Activated CD8-positive, alpha-beta T cell treated with anti-CD3 and anti-CD28 coated beads for 36 hours (primary cell): ENCODE measurements at regions not wholly inside any gene's neighbourhood (a gene's known extent, or its start where the extent isn't known, plus 50 kb on each side); places are given as distances from the start of the nearest gene placed in this dataset.
A peak's percentile ranks its signal among the peaks of the same experiment; 100 is the strongest.

ENCODE experiments used
- ATAC-seq: fragments of 200-7000 bp; cut with Tn5 transposase; one replicate; pipeline ENCODE4 v1.10.0; 2021; ENCODE audit warnings: mild to moderate bottlenecking, moderate library complexity
- CTCF ChIA-PET: fragments of 350-600 bp; sonication (Branson Sonifier 250); formaldehyde crosslinking; loops from one replicate; lab custom pipeline; 2021; ENCODE audit warnings: antibody characterized with exemption; lab: Charles Lee
- POLR2A ChIA-PET: fragments of 350-600 bp; sonication (Branson Sonifier 250); formaldehyde crosslinking; loops from one replicate; lab custom pipeline; 2021; ENCODE audit warnings: antibody characterized with exemption; lab: Charles Lee
- DNase-seq: peaks from one replicate; pipeline ENCODE4 v3.0.0-alpha.2; 2020
- H3K27ac Mint-ChIP-seq: one replicate; pipeline ENCODE4 v1.8.0; 2021; ENCODE audit warnings: mild to moderate bottlenecking, mixed read lengths
- H3K27me3 Mint-ChIP-seq: one replicate; pipeline ENCODE4 v1.8.0; 2021; ENCODE audit warnings: mixed read lengths
- H3K36me3 Mint-ChIP-seq: one replicate; pipeline ENCODE4 v1.8.0; 2021; ENCODE audit warnings: low read depth, mixed read lengths
- H3K4me1 Mint-ChIP-seq: one replicate; pipeline ENCODE4 v1.8.0; 2021; ENCODE audit warnings: low read depth, mixed read lengths
- H3K4me3 Mint-ChIP-seq: one replicate; pipeline ENCODE4 v1.8.0; 2021; ENCODE audit warnings: mild to moderate bottlenecking, moderate library complexity, mixed read lengths
- H3K9me3 Mint-ChIP-seq: one replicate; pipeline ENCODE4 v1.8.0; 2021; ENCODE audit warnings: mixed read lengths
- CTCF ChIP-seq: fragments of 200-600 bp; IDR thresholded peaks from one replicate; pipeline ENCODE4 v1.8.0; 2022; ENCODE audit warnings: antibody characterized with exemption, mild to moderate bottlenecking
- intact Hi-C: fragments of 100-400 bp; cut with micrococcal nuclease; formaldehyde crosslinking; loops from one replicate; pipeline ENCODE4 v1.10.0; 2022

GRCh38 chr2:48135797-48136196 lies 178.7 kb upstream of the FOXN2 start:
- intact Hi-C loops = no loop called here
- ChIA-PET CTCF (interaction anchor here (0.9 to 2.0 kb wide), 3 partner anchors 11 to 29 kb away, joined by 3 to 4 read pairs (median 4); no protein-coding TSS in a partner anchor), POLR2A (interaction anchor here (1.4 kb wide), 1 partner anchor 10 kb away, joined by 4 read pairs; no protein-coding TSS in a partner anchor)
- Mint-ChIP-seq H3K27me3 (no peaks in the 10 kb centered on the region), H3K27ac (no peak overlapping the region), H3K9me3 (no peaks in the 10 kb centered on the region), H3K36me3 (no peaks in the 10 kb centered on the region), H3K4me3 (no peak overlapping the region), H3K4me1 (no peaks in the 10 kb centered on the region)
- no peak for ATAC-seq
- no peak for TF ChIP-seq CTCF
- DNase-seq = no peak

- no peaks in the 10 kb centered on the region for H3K9me3 Mint-ChIP-seq
- ATAC-seq = no peak
- ChIA-PET POLR2A (no interaction called here), CTCF (interaction anchor here (0.6 kb wide), 1 partner anchor 22 kb away, joined by 3 read pairs; no protein-coding TSS in a partner anchor)
- no peak for TF ChIP-seq CTCF
- no peaks in the 10 kb centered on the region for H3K27me3 Mint-ChIP-seq
- DNase-seq = no peak
- no peaks in the 10 kb centered on the region for H3K4me1 Mint-ChIP-seq
- no peaks in the 10 kb centered on the region for H3K36me3 Mint-ChIP-seq
- H3K4me3 Mint-ChIP-seq = no peak overlapping the region
- intact Hi-C loops = no loop called here
- no peak overlapping the region for H3K27ac Mint-ChIP-seq
Observed at GRCh38 chr2:48137829-48138228, 176.7 kb upstream of the FOXN2 start.

GRCh38 chr2:48138898-48139297 lies 175.6 kb upstream of the FOXN2 start:
- DNase-seq (no peak), ATAC-seq (no peak)
- intact Hi-C loops = no loop called here
- Mint-ChIP-seq H3K27me3 (no peaks in the 10 kb centered on the region), H3K36me3 (no peaks in the 10 kb centered on the region), H3K4me1 (no peaks in the 10 kb centered on the region), H3K27ac (no peak overlapping the region), H3K9me3 (no peaks in the 10 kb centered on the region), H3K4me3 (no peak overlapping the region)
- TF ChIP-seq CTCF = no peak
- ChIA-PET POLR2A (no interaction called here), CTCF (no interaction called here)

- CTCF ChIA-PET = no interaction called here
- Mint-ChIP-seq H3K9me3 (no peaks in the 10 kb centered on the region), H3K27ac (no peak overlapping the region), H3K36me3 (peaks cover 2% of the 10 kb centered on the region), H3K4me1 (peaks cover 10% of the 10 kb centered on the region), H3K4me3 (no peak overlapping the region), H3K27me3 (no peaks in the 10 kb centered on the region)
- POLR2A ChIA-PET = no interaction called here
- TF ChIP-seq CTCF = no peak
- no peak for ATAC-seq
- no peak for DNase-seq
- intact Hi-C loops = no loop called here
Observed at GRCh38 chr2:48140586-48140985, 173.9 kb upstream of the FOXN2 start.

- Mint-ChIP-seq H3K9me3 (no peaks in the 10 kb centered on the region), H3K27me3 (no peaks in the 10 kb centered on the region), H3K27ac (peak overlapping the region; percentile 71), H3K4me3 (no peak overlapping the region), H3K4me1 (peaks cover 21% of the 10 kb centered on the region), H3K36me3 (peaks cover 2% of the 10 kb centered on the region)
- no peak for TF ChIP-seq CTCF
- ATAC-seq (peak; percentile 41), DNase-seq (peak; percentile 31)
- POLR2A ChIA-PET = no interaction called here
- CTCF ChIA-PET = interaction anchor here (0.6 kb wide), 1 partner anchor 192 kb away, joined by 3 read pairs; no protein-coding TSS in a partner anchor
- intact Hi-C loops = no loop called here
Observed at GRCh38 chr2:48144777-48145176, 169.7 kb upstream of the FOXN2 start.
